Activated T-helper 17 cell treated with anti-CD3 and anti-CD28 coated beads, Interleukin-2, amount 50 U/mL, for 72 hours (primary cell): ENCODE measurements at regions not wholly inside any gene's neighbourhood (a gene's known extent, or its start where the extent isn't known, plus 50 kb on each side); places are given as distances from the start of the nearest gene placed in this dataset.
"Not testable (repeated sequence)": the region's sequence is repeated elsewhere in the genome, so short reads cannot be mapped to it uniquely, and the experiment has no call there.

Experiments used
- ATAC-seq: fragments of 150-1000 bp; cut with Tn5 transposase; replicated peaks from 2 replicates; pipeline ENCODE4 v1.10.0; 2021; ENCODE audit warnings: mild to moderate bottlenecking, moderate library complexity
- H3K27ac Mint-ChIP-seq: one replicate; pipeline ENCODE4 v1.8.0; 2022; ENCODE audit warnings: mixed read lengths
- H3K27me3 Mint-ChIP-seq: one replicate; pipeline ENCODE4 v1.8.0; 2022; ENCODE audit warnings: mixed read lengths
- H3K36me3 Mint-ChIP-seq: one replicate; pipeline ENCODE4 v1.8.0; 2022; ENCODE audit warnings: low read depth, mild to moderate bottlenecking, mixed read lengths
- H3K4me1 Mint-ChIP-seq: one replicate; pipeline ENCODE4 v1.8.0; 2022; ENCODE audit warnings: mixed read lengths
- H3K4me3 Mint-ChIP-seq: one replicate; pipeline ENCODE4 v1.8.0; 2022; ENCODE audit warnings: mild to moderate bottlenecking, mixed read lengths
- H3K9me3 Mint-ChIP-seq: one replicate; pipeline ENCODE4 v1.8.0; 2022; ENCODE audit warnings: mixed read lengths

DNA sequence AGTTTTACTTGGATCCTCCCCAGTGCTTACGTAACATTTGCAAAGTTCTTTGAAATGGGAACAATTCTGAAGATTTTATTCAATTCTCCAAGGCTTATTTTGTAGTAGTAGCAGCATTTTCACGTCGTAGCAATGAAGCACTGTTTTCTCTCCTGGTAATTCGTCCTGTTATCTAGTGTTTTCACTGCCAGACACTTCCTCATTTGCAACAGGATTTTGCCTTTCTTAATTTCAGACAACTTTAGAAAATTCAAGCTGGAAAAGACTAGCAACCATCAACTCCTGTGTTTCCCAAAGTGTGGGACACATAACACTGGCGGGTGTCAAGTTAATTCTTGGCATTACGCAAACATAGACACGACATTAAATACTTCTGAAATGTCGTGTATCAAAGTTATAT is 131.6 kb downstream of the CHD9NB start:
- ATAC-seq, result no peak
- H3K4me1 Mint-ChIP-seq, result no peaks in the 10 kb centered on the region
- H3K27ac Mint-ChIP-seq, result no peak overlapping the region
- peaks cover 18% of the 10 kb centered on the region for H3K27me3 Mint-ChIP-seq
- H3K36me3 Mint-ChIP-seq, result no peaks in the 10 kb centered on the region
- no peak overlapping the region for H3K4me3 Mint-ChIP-seq
- H3K9me3 Mint-ChIP-seq, result no peaks in the 10 kb centered on the region

DNA sequence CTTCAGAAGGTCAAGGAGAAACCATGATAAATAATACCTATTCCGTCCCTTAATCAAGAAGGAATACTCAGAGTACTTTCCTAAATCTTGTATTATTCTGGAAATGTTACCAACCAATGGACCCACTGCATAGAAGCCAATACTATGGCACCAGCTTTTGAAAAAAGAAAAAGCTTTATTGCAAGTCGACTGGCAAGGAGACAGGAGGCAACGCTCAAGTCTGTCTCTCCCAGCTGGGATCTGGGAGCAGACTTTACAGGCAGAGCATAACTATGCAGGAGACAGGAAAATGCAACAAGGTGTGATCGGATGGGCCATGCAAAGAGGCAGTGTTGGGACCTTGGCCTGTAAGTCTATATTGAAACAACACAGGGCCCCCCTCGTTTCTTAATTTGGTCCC is 132.4 kb downstream of the CHD9NB start:
- Mint-ChIP-seq H3K9me3 (no peaks in the 10 kb centered on the region), H3K27ac (no peak overlapping the region), H3K4me3 (no peak overlapping the region), H3K4me1 (no peaks in the 10 kb centered on the region), H3K27me3 (peaks cover 17% of the 10 kb centered on the region), H3K36me3 (no peaks in the 10 kb centered on the region)
- no peak for ATAC-seq

DNA sequence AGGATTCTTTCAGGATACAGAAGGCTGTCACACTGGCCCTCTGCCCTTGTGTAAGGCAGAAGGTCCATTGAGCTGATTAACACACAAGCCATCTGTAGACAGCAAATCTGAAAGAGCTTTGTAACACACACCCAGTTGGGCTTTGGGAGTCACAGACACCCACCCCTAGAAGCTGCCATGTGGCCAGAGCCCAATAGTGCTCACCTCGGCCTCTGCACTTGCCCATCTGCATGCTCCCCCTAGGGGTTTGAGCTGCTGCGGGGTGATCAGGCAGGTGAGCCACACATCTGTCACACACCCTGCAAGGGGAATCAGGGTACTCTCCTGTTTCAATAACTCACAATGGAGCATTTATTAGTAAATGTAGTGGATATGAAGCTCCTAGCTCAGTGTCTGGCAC is 138.3 kb downstream of the CHD9NB start:
- Mint-ChIP-seq H3K27ac (no peak overlapping the region), H3K36me3 (no peaks in the 10 kb centered on the region), H3K9me3 (no peaks in the 10 kb centered on the region), H3K27me3 (no peaks in the 10 kb centered on the region), H3K4me3 (no peak overlapping the region), H3K4me1 (no peaks in the 10 kb centered on the region)
- no peak for ATAC-seq

DNA sequence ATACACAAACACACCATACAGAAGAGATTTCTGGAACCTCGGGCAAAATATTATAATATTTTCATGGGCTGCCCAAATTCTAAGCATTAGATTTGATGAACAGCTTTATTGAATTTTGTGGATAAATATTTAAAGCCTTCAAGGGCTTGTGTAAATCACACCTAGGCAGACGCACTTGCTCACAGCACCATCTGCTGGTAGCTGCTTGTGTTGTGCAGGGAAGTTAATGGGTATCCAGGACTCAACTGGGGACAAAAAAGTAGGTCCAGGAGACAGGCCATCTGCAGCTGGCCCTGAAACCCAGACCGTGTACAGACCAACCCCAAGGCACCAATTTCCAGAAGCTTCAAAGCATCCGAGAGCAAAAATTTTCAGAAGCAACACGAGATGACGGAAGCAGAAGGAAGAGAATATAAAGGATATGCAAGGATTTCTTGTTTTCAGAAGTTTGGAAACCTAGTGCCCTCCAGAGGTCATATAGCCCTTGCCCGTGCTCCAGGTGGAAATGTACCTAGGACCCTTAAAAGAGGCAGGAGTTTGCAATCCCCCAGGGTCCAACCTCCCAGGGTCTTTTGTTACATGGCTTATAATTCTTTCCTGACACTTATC is 140.0 kb downstream of the CHD9NB start:
- Mint-ChIP-seq H3K4me3 (no peak overlapping the region), H3K27ac (no peak overlapping the region), H3K27me3 (no peaks in the 10 kb centered on the region), H3K4me1 (no peaks in the 10 kb centered on the region), H3K36me3 (no peaks in the 10 kb centered on the region), H3K9me3 (no peaks in the 10 kb centered on the region)
- no peak for ATAC-seq

- H3K9me3 Mint-ChIP-seq, H3K4me1 Mint-ChIP-seq, H3K27me3 Mint-ChIP-seq, H3K27ac Mint-ChIP-seq, H3K4me3 Mint-ChIP-seq, ATAC-seq, H3K36me3 Mint-ChIP-seq: not testable (repeated sequence)
Measured at GRCh38 chr16:52908057-52908456, 144.6 kb downstream of the CHD9NB start.

DNA sequence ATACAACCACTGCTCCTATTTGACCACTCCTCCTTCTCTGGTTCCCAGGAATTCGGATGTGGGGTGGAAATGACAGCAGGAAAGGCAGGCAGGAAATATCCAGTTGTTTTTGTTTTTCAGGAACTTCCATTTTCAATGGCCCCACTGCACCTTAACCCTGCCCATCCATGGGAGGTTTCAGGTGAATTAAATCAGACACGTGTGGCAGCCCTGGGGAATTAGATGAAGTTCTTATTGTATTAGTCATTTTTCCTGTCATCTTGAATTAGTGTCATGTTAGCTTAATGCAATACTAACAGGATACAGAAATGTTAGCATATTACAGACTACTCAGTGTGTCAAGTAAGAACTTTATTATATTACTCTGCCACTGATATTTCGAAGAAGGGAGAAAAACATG is 146.4 kb downstream of the CHD9NB start:
- no peak overlapping the region for H3K27ac Mint-ChIP-seq
- H3K27me3 Mint-ChIP-seq, result peaks cover 6% of the 10 kb centered on the region
- H3K4me3 Mint-ChIP-seq, result no peak overlapping the region
- ATAC-seq, result no peak
- H3K9me3 Mint-ChIP-seq, result no peaks in the 10 kb centered on the region
- H3K4me1 Mint-ChIP-seq, result no peaks in the 10 kb centered on the region
- H3K36me3 Mint-ChIP-seq, result no peaks in the 10 kb centered on the region

DNA sequence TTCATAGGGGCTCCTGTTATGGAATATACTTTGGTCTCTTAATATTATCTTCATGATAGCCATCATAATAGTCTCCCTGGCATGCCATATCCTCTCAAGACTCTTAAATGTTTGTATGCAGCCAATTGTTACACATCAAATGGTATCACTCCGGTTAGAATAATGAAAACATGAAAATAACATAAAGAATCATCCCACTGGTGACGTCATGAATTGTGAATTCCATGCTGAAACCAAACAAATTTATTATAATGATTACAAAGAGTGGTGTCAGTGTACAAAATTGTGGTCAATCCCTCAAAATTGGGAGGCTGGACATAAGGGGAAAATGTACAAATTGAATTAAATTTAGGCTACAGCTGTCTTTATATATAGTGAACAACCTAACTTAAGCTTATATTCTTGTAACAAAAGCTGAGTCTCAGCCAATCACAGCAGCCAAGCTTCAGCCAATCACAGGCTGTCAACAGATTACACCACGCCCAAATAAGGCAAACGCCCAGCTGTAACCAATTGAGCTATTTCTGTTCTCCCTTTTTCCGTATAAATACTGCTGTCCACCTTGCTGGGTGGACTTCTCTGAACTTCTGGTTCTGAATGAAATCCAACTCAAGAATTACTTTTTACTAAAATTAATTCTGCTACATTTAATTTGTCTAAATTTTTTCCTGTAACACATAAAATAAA is 156.1 kb downstream of the CHD9NB start:
- Mint-ChIP-seq H3K27ac (no peak overlapping the region), H3K4me1 (no peaks in the 10 kb centered on the region), H3K4me3 (no peak overlapping the region), H3K9me3 (peaks cover 5% of the 10 kb centered on the region), H3K27me3 (peaks cover 24% of the 10 kb centered on the region), H3K36me3 (no peaks in the 10 kb centered on the region)
- no peak for ATAC-seq

- Mint-ChIP-seq H3K36me3 (no peaks in the 10 kb centered on the region), H3K27me3 (peaks cover 9% of the 10 kb centered on the region), H3K9me3 (no peaks in the 10 kb centered on the region), H3K27ac (no peak overlapping the region), H3K4me3 (no peak overlapping the region), H3K4me1 (no peaks in the 10 kb centered on the region)
- no peak for ATAC-seq
Measured at GRCh38 chr16:52874042-52874441, 178.7 kb downstream of the CHD9NB start.

DNA sequence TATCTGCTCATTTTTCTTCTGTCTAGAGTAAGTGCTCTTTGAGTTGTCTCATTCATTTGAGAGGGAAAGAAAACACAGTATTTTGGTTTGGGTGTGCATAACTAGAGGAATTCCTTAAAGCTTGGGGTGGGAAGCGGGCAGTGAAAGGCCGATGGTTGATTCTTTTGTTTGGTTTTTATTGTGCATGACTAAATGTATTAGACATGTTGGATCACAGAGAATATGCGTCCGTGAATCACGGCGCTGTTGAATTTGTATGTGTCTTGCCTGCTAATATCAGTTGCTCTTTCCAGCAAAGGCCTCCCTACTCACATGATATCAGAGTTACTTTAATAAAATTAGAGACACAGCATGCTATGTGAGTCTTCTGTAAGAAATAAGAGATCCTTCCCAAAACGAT is 180.0 kb downstream of the CHD9NB start:
- no peak overlapping the region for H3K4me3 Mint-ChIP-seq
- no peak for ATAC-seq
- H3K9me3 Mint-ChIP-seq, result no peaks in the 10 kb centered on the region

GRCh38 chr16:52871481-52871880 is 181.2 kb downstream of the CHD9NB start:
- no peaks in the 10 kb centered on the region for H3K9me3 Mint-ChIP-seq
- H3K4me3 Mint-ChIP-seq, result no peak overlapping the region
- no peak for ATAC-seq
- H3K27ac Mint-ChIP-seq, result no peak overlapping the region
- H3K4me1 Mint-ChIP-seq, result no peaks in the 10 kb centered on the region
- H3K36me3 Mint-ChIP-seq, result no peaks in the 10 kb centered on the region
- H3K27me3 Mint-ChIP-seq, result peaks cover 9% of the 10 kb centered on the region

More for the DNA sequence above, 180.0 kb downstream of the CHD9NB start:
- H3K4me1 Mint-ChIP-seq, result no peaks in the 10 kb centered on the region
- no peak overlapping the region for H3K27ac Mint-ChIP-seq
- no peaks in the 10 kb centered on the region for H3K36me3 Mint-ChIP-seq
- H3K27me3 Mint-ChIP-seq, result peaks cover 9% of the 10 kb centered on the region

GRCh38 chr16:52869243-52869642 is 183.5 kb downstream of the CHD9NB start:
- no peak for ATAC-seq
- Mint-ChIP-seq H3K27ac (no peak overlapping the region), H3K4me3 (no peak overlapping the region), H3K36me3 (no peaks in the 10 kb centered on the region), H3K4me1 (no peaks in the 10 kb centered on the region), H3K27me3 (peaks cover 9% of the 10 kb centered on the region), H3K9me3 (no peaks in the 10 kb centered on the region)

- H3K36me3 Mint-ChIP-seq, result no peaks in the 10 kb centered on the region
- no peak overlapping the region for H3K4me3 Mint-ChIP-seq
- no peaks in the 10 kb centered on the region for H3K9me3 Mint-ChIP-seq
- no peaks in the 10 kb centered on the region for H3K4me1 Mint-ChIP-seq
- no peaks in the 10 kb centered on the region for H3K27me3 Mint-ChIP-seq
- H3K27ac Mint-ChIP-seq, result no peak overlapping the region
- ATAC-seq, result no peak
Measured at GRCh38 chr16:52863000-52863399, 189.7 kb downstream of the CHD9NB start.

DNA sequence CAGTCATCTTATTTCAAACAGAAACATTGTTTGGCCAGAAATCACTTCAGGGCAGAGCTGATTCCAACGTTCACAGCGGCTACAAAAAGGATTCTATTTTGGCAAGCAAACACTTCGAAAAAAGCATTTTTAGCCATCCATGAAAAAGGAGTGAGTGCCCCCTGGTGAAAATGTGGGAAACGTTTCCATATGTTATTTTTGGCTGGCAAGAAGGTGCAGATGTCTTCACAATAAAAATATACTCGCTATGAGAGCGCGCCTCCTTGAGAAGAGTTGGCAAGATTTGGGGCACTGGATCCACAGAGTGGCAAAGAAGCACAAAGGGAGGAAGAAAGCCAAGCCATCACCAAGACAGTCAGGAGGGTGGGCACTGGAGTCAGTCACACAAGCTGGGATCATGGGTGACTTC is 191.1 kb downstream of the CHD9NB start:
- no peaks in the 10 kb centered on the region for H3K4me1 Mint-ChIP-seq
- no peaks in the 10 kb centered on the region for H3K36me3 Mint-ChIP-seq
- no peak for ATAC-seq
- no peak overlapping the region for H3K27ac Mint-ChIP-seq
- no peaks in the 10 kb centered on the region for H3K9me3 Mint-ChIP-seq
- H3K27me3 Mint-ChIP-seq, result no peaks in the 10 kb centered on the region
- H3K4me3 Mint-ChIP-seq, result no peak overlapping the region

- Mint-ChIP-seq H3K27ac (no peak overlapping the region), H3K4me1 (no peaks in the 10 kb centered on the region), H3K27me3 (peaks cover 4% of the 10 kb centered on the region), H3K9me3 (peaks cover 10% of the 10 kb centered on the region), H3K4me3 (no peak overlapping the region), H3K36me3 (no peaks in the 10 kb centered on the region)
- no peak for ATAC-seq
Measured at GRCh38 chr16:52855463-52855862, 197.2 kb downstream of the CHD9NB start.

- Mint-ChIP-seq H3K4me3 (no peak overlapping the region), H3K27ac (no peak overlapping the region), H3K4me1 (no peaks in the 10 kb centered on the region), H3K36me3 (no peaks in the 10 kb centered on the region), H3K9me3 (peaks cover 15% of the 10 kb centered on the region), H3K27me3 (peaks cover 4% of the 10 kb centered on the region)
- no peak for ATAC-seq
Measured at GRCh38 chr16:52852978-52853377, 199.7 kb downstream of the CHD9NB start.
